Esophagus squamous epithelium (tissue), 5 donors: ENCODE measurements at regions not wholly inside any gene's neighbourhood (a gene's known extent, or its start where the extent isn't known, plus 50 kb on each side); places are given as distances from the start of the nearest gene placed in this dataset.
"Not testable (repeated sequence)": the region's sequence is repeated elsewhere in the genome, so short reads cannot be mapped to it uniquely, and the experiment has no call there.

Source experiments
- DNase-seq: peaks from one replicate; lab custom pipeline; 2025; lab: John Stamatoyannopoulos, UW
- H3K27ac ChIP-seq, 4 donors: fragments of 200-600 bp; sonication (generic); one replicate each; pipeline ENCODE4 v1.5.1; 2016 to 2019; ENCODE audit warnings: mild to moderate bottlenecking in 1 of 4
- H3K27me3 ChIP-seq, 4 donors: fragments of 200-600 bp; sonication (generic); 1 replicate in 3 of 4; 2 replicates in 1 of 4; pipeline versions ENCODE4 v1.5.1 to v1.6.0; 2017 to 2021; ENCODE audit warnings: antibody characterized with exemption in 1 of 4
- H3K36me3 ChIP-seq, 3 donors: fragments of 200-600 bp; sonication (generic); one replicate each; pipeline ENCODE4 v1.5.1; 2016 to 2019
- H3K4me1 ChIP-seq, 3 donors: fragments of 200-600 bp; sonication (generic); one replicate each; pipeline ENCODE4 v1.5.1; 2017 to 2019
- H3K4me3 ChIP-seq, 4 donors: fragments of 200-600 bp; sonication (generic); 1 replicate in 3 of 4; 2 replicates in 1 of 4; pipeline ENCODE4 v1.5.1; 2016 to 2019; ENCODE audit warnings: mild to moderate bottlenecking in 2 of 4, moderate library complexity in 1 of 4
- H3K9me3 ChIP-seq, 3 donors: fragments of 200-600 bp; sonication (generic); one replicate each; pipeline ENCODE4 v1.5.1; 2016 to 2019
- POLR2A ChIP-seq, 4 donors: fragments of 450-650 bp; IDR thresholded peaks; one replicate each; pipeline ENCODE4 v1.6.1; 2017; ENCODE audit warnings: antibody characterized with exemption in 4 of 4, mild to moderate bottlenecking in 4 of 4, moderate library complexity in 3 of 4
- WGBS, 2 donors: methylation state at CpG; one replicate each; pipeline ENCODE4 v1.1.5; 2018; 5-methylcytosine and 5-hydroxymethylcytosine counted together
- intact Hi-C: fragments of 100-400 bp; cut with DNase I; formaldehyde crosslinking; loops from one replicate; pipeline ENCODE4 v1.15.0; 2022
- TF ChIP-seq, protein P1 (sequence below), 6 experiments: fragments of 450-650 bp in 4 of 6; fragments of 200-600 bp in 2 of 6; sonication (generic) in 2 of 6; IDR thresholded peaks; one replicate each; pipeline ENCODE4 v1.5.1; 2016 to 2019; ENCODE audit warnings: antibody characterized with exemption in 6 of 6, mild to moderate bottlenecking in 4 of 6, moderate library complexity in 4 of 6
- donor health status: DM: yes; HTN: yes; CAD: no.

DNA sequence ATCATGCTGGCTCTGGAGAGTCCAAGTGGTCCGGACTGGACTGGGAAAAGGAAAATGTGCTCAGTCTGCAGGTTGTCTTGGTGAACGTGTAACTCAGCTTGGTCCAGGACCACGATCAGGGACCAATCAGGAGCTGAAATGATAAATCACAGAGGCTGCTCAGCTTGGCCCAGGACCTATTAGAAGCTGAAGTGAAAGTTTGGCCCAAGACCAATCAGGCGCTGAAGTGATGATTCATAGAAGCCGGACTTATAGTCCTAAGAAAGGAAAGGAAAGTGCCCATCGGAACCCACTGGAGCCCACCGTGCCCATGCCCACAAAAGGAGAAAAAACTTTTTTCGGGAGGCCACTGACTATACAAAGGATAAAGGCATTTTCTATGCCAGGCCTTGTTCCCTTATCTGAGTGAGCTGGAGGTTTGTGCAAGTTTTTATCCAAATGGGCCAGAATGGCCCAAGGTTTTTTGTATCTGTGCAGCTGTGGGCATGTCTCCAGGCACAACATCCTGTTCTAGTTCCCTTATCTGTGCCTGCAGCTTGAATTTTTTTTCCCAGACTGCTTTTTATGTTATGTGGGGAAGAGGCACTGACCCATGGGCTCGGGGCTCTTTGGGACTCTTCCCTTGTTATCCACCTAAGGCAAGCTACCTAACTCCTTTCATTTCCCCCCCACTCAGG is 194.4 kb downstream of the FAM133A start:
- intact Hi-C loops, result no loop called here
- 53 to 62% methylated on average over 6 of the region's 9 CpGs for WGBS, 2 donors

DNA sequence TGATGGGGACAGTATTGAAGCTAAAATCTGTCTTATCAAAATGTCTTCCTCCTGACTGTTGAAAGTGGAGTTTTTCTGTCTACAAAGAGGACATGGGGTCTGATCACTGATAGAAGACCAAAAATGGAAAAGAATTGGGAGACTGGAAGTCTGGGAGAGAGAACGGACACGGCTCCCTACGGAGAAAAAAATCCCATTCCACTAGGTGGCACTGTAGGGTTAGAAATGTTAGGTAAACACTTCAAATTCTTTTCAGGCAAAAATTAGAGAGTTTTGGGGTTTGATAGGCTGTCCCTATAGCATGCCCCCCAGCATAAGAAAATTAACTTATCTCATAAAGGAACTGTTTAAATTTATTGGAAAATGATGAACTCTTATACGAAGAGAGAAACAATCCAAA is 200.5 kb downstream of the FAM133A start:
- Histone ChIP-seq H3K9me3 (peaks cover 0 to 12% (median 0%) of the 10 kb centered on the region in 3 donors), H3K4me3 (no peak overlapping the region), H3K27me3 (no peaks in the 10 kb centered on the region), H3K4me1 (no peaks in the 10 kb centered on the region), H3K36me3 (no peaks in the 10 kb centered on the region), H3K27ac (no peak overlapping the region)
- DNase-seq, result no peak
- TF ChIP-seq POLR2A (IDR thresholded peaks at IDR 0.05), result no peak
- TF ChIP-seq, protein P1, sequence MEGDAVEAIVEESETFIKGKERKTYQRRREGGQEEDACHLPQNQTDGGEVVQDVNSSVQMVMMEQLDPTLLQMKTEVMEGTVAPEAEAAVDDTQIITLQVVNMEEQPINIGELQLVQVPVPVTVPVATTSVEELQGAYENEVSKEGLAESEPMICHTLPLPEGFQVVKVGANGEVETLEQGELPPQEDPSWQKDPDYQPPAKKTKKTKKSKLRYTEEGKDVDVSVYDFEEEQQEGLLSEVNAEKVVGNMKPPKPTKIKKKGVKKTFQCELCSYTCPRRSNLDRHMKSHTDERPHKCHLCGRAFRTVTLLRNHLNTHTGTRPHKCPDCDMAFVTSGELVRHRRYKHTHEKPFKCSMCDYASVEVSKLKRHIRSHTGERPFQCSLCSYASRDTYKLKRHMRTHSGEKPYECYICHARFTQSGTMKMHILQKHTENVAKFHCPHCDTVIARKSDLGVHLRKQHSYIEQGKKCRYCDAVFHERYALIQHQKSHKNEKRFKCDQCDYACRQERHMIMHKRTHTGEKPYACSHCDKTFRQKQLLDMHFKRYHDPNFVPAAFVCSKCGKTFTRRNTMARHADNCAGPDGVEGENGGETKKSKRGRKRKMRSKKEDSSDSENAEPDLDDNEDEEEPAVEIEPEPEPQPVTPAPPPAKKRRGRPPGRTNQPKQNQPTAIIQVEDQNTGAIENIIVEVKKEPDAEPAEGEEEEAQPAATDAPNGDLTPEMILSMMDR (IDR thresholded peaks at IDR 0.05), result peak in 3 of 6 experiments; percentile 5 to 36 (median 33)
- 19 to 25% methylated on average over 4 of the region's 4 CpGs for WGBS, 2 donors
- intact Hi-C loops, result no loop called here

More for the DNA sequence above, 194.4 kb downstream of the FAM133A start:
- no peak for DNase-seq
- TF ChIP-seq, protein P1 (IDR thresholded peaks at IDR 0.05), result no peak
- TF ChIP-seq POLR2A (IDR thresholded peaks at IDR 0.05), result no peak
- Histone ChIP-seq H3K27me3 (no peaks in the 10 kb centered on the region), H3K4me3 (no peak overlapping the region), H3K4me1 (no peaks in the 10 kb centered on the region), H3K36me3 (no peaks in the 10 kb centered on the region), H3K9me3 (no peaks in the 10 kb centered on the region), H3K27ac (no peak overlapping the region)

DNA sequence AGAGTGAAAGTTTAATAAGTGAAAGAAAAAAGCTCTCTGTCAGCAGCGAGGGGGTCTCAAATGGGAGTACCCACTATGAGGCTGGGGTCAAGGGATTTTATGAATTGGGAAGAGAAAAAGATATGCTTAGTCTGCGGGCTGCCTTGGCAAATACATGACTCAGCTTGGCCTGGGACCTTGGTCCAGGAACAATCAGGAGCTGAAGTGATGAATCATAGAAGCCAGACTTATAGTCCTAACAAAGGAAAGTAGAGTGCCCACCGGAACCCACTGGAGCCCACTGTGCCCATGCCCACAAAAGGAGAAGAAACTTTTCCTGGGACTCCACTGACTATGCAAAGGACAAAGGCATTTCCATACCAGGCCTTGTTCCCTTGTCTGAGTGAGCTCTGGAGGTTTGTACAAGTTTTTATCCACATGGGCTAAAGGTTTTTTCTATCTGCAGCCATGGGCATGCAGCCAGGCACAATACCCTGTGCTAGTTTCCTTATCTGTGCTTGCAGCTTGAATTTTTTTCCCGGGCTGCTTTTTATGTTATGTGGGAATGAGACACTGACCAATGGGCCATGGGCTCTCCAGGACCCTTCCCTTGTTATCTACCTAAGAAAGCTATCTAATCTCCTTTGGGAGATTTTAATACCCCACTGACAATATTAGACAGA is 201.7 kb downstream of the FAM133A start:
- Histone ChIP-seq H3K36me3 (no peaks in the 10 kb centered on the region), H3K4me1 (no peaks in the 10 kb centered on the region), H3K27me3 (no peaks in the 10 kb centered on the region), H3K4me3 (no peak overlapping the region), H3K27ac (no peak overlapping the region), H3K9me3 (peaks cover 0 to 12% (median 0%) of the 10 kb centered on the region in 3 donors)
- intact Hi-C loops, result no loop called here
- no peak for DNase-seq
- TF ChIP-seq, protein P1 (IDR thresholded peaks at IDR 0.05), result no peak
- no peak for TF ChIP-seq POLR2A (IDR thresholded peaks at IDR 0.05)
- 72 to 84% methylated on average over 3 of the region's 4 CpGs for WGBS, 2 donors

DNA sequence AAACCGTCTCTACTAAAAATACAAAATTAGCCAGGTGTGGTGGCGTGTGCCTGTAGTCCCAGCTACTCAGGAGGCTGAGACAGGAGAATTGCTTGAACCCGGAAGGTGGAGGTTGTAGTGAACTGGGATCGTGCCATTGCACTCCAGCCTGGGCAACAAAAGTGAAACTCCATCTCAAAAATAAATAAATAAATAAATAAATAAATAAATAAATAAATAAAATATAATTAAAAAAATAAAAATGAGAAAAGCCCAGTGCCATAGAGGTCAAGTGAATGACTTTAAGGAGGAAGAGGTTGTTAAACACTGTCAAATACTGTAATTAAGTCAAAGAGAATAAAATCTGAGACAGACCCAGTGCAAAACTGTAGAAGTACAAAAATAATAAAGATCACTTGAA is 247.0 kb downstream of the FAM133A start:
- H3K4me3 ChIP-seq, H3K27ac ChIP-seq, H3K9me3 ChIP-seq, H3K27me3 ChIP-seq, intact Hi-C loops, H3K4me1 ChIP-seq, H3K36me3 ChIP-seq, DNase-seq: not testable (repeated sequence)
- 93 to 96% methylated on average over 3 to 4 of the region's 4 CpGs for WGBS, 2 donors

DNA sequence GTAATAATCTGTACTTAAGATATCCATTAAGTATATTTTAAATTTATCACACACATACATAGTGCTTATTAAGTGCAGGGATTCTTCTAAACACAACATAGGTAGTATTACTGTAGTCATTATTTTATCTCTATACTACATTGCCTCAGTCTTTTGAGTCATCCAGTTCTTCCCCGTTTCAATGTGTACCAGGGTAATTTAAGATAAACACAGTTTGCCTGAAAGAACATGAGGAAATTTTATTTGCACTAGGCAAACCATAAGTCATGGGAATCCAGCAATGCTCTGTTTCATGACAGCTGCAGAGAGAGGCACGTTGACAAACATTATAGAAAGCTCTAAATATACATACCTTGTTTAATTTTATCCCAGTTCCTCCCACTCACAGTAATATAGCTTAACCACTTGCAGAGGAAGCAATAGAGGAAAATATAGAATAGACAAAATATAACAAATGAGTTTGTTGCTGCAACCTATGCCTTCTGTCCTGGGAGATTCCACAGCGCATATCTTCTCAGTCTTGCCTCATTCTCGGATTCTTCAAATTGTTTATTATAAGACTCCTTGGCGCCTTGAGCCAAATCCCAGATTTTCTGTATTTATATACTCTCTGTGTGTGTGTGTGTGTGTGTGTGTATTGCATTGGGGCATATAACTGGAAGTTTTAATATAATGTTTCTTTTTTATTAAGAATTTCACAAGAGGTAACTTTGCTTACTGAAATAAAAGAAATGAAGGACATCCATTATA is 258.6 kb downstream of the FAM133A start:
- Histone ChIP-seq H3K9me3 (no peaks in the 10 kb centered on the region), H3K27me3 (no peaks in the 10 kb centered on the region), H3K4me1 (no peaks in the 10 kb centered on the region), H3K36me3 (no peaks in the 10 kb centered on the region), H3K4me3 (no peak overlapping the region), H3K27ac (no peak overlapping the region)
- intact Hi-C loops, result no loop called here
- no peak for DNase-seq
- TF ChIP-seq POLR2A (IDR thresholded peaks at IDR 0.05), result no peak
- TF ChIP-seq, protein P1 (IDR thresholded peaks at IDR 0.05), result no peak
- WGBS, 2 donors, result 18 to 29% methylated on average over 5 of the region's 5 CpGs
